SIG-M5 treated with dmso at 0.1 percent for 504 hours (cell line): ENCODE measurements at regions not wholly inside any gene's neighbourhood (a gene's known extent, or its start where the extent isn't known, plus 50 kb on each side); places are given as distances from the start of the nearest gene placed in this dataset.
A peak's percentile ranks its signal among the peaks of the same experiment; 100 is the strongest.
"Not testable (repeated sequence)": the region's sequence is repeated elsewhere in the genome, so short reads cannot be mapped to it uniquely, and the experiment has no call there.

Experiments
- DNase-seq: peaks from one replicate; lab custom pipeline; 2025; ENCODE audit not compliant: unreplicated experiment; lab: John Stamatoyannopoulos, UW

- DNase-seq, result no peak
Measured at GRCh38 chr5:127213231-127213630, 77.4 kb upstream of the MEGF10 start.

- DNase-seq, result no peak
Measured at GRCh38 chr5:127216143-127216542, 74.5 kb upstream of the MEGF10 start.

GRCh38 chr5:127216898-127217675 lies 73.5 kb upstream of the MEGF10 start:
- no peak for DNase-seq

GRCh38 chr5:127221936-127222335 lies 68.7 kb upstream of the MEGF10 start:
- DNase-seq, result not testable (repeated sequence)

GRCh38 chr5:127222571-127223156 lies 67.9 kb upstream of the MEGF10 start:
- DNase-seq, result not testable (repeated sequence)

- DNase-seq, result no peak
Measured at GRCh38 chr5:127223256-127223974, 67.2 kb upstream of the MEGF10 start.

- no peak for DNase-seq
Measured at GRCh38 chr5:127227881-127228280, 62.7 kb upstream of the MEGF10 start.

- DNase-seq, result no peak
Measured at GRCh38 chr5:127228540-127229184, 61.9 kb upstream of the MEGF10 start.

GRCh38 chr5:127229185-127229889 lies 61.3 kb upstream of the MEGF10 start:
- DNase-seq, result peak; percentile 54

- no peak for DNase-seq
Measured at GRCh38 chr5:127231118-127231517, 59.5 kb upstream of the MEGF10 start.

- no peak for DNase-seq
Measured at GRCh38 chr5:127233590-127233989, 57.0 kb upstream of the MEGF10 start.

GRCh38 chr5:127235136-127235535 lies 55.5 kb upstream of the MEGF10 start:
- no peak for DNase-seq

GRCh38 chr5:127236254-127236653 lies 54.3 kb upstream of the MEGF10 start:
- no peak for DNase-seq
